ENCODE measurements at regions not wholly inside any gene's neighbourhood (a gene's known extent, or its start where the extent isn't known, plus 50 kb on each side); places are given as distances from the start of the nearest gene placed in this dataset.
"Not testable (repeated sequence)": the region's sequence is repeated elsewhere in the genome, so short reads cannot be mapped to it uniquely, and the experiment has no call there.

DNA sequence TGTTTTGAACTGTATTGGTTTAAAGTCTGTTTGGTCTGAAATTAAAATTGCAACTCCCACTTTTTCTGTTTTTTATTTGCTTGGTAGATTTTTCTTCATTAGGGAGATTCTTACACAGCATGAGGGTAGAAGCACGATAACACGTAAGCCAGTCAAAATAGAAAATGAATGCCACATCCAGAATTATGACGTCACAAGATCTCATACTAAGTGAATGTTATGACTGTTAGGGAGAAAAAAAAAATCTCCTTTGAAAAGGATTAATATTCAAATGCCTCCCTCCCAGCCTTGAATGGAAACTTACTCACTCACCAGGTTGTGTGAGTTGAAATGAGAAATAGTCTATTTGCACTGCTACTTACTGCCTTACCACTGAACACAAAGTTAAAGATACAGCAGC lies 670.8 kb downstream of the TFAP2A start:
- Histone ChIP-seq H3K9me3 (ENCODE audit: insufficient read depth, low read depth, low read length) (no peaks in the 10 kb centered on the region), H3K4ac (ENCODE audit: low read depth, low read length) (no peak overlapping the region), H2AK5ac (ENCODE audit: low read length) (no peak overlapping the region), H3K4me1 (ENCODE audit: control insufficient read depth in 1 of 2, insufficient read depth in 2 of 2, low read length in 2 of 2) (no peaks in the 10 kb centered on the region), H4K8ac (ENCODE audit: low read depth, low read length) (no peak overlapping the region), H3K36me3 (ENCODE audit: control insufficient read depth in 1 of 2, insufficient read depth in 2 of 2, low read length in 2 of 2) (no peaks in the 10 kb centered on the region), H3K23ac (ENCODE audit: low read length) (no peak overlapping the region), H3K18ac (ENCODE audit: low read length) (no peak overlapping the region), H3K27ac (ENCODE audit: low read depth, low read length) (no peak overlapping the region), H2BK120ac (ENCODE audit: insufficient read depth, low read length, poor library complexity) (no peak overlapping the region), H3K9ac (ENCODE audit: low read length) (no peak overlapping the region), H2BK5ac (ENCODE audit: low read depth, low read length, poor library complexity) (no peak overlapping the region), H3K79me1 (ENCODE audit: low read length) (no peaks in the 10 kb centered on the region), H2BK12ac (ENCODE audit: low read length) (no peak overlapping the region), H4K12ac (ENCODE audit: low read depth, low read length) (no peak overlapping the region), H3K27me3 (ENCODE audit: insufficient read depth, low read length) (no peaks in the 10 kb centered on the region), H3K79me2 (ENCODE audit: control insufficient read depth, insufficient read depth, low read length, poor library complexity) (no peaks in the 10 kb centered on the region), H3K4me2 (ENCODE audit: low read length) (no peak overlapping the region), H3K14ac (ENCODE audit: low read length) (no peak overlapping the region), H3K4me3 (ENCODE audit: low read depth, low read length) (no peak overlapping the region), H2AFZ (ENCODE audit: insufficient read depth, low read length, poor library complexity) (no peak overlapping the region), H4K91ac (ENCODE audit: low read depth, low read length) (no peak overlapping the region)
- WGBS (ENCODE audit: extremely low coverage, insufficient coverage, insufficient read length), result no CpG with 5 or more reads among the region's 3 CpGs
- DNase-seq, result no peak

DNA sequence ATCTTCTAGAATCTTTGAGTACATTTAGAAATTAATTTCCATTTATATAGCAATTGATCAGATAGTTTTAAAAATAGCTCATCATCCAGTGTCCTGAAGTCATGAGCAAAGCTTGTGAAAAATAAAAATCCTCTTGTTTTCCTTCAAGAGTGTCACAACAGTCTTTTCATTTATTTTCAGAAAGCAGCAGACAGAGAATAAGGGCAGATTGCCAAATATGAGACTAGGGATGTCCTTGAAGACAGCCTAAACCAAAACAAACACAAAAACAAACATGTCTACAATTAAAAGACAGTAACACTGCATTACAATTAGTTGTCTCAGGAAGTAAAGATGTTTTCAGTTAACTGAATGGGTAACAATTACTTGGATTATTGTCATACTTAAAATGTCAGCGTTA lies 682.8 kb downstream of the TFAP2A start:
- H2AK5ac ChIP-seq (ENCODE audit: low read length), result no peak overlapping the region
- no peaks in the 10 kb centered on the region for H3K79me1 ChIP-seq (ENCODE audit: low read length)
- H4K12ac ChIP-seq (ENCODE audit: low read depth, low read length), result no peak overlapping the region
- peaks cover 0 to 1% of the 10 kb centered on the region in 2 experiments for H3K36me3 ChIP-seq (ENCODE audit: control insufficient read depth in 1 of 2, insufficient read depth in 2 of 2, low read length in 2 of 2)
- H2BK120ac ChIP-seq (ENCODE audit: insufficient read depth, low read length, poor library complexity), result no peak overlapping the region
- H3K9ac ChIP-seq (ENCODE audit: low read length), result no peak overlapping the region
- H3K27me3 ChIP-seq (ENCODE audit: insufficient read depth, low read length), result no peaks in the 10 kb centered on the region
- no peak overlapping the region for H3K14ac ChIP-seq (ENCODE audit: low read length)
- no peak overlapping the region for H3K4ac ChIP-seq (ENCODE audit: low read depth, low read length)
- no peak overlapping the region for H4K8ac ChIP-seq (ENCODE audit: low read depth, low read length)
- H3K4me3 ChIP-seq (ENCODE audit: low read depth, low read length), result no peak overlapping the region
- no peaks in the 10 kb centered on the region for H3K4me1 ChIP-seq (ENCODE audit: control insufficient read depth in 1 of 2, insufficient read depth in 2 of 2, low read length in 2 of 2)
- H4K91ac ChIP-seq (ENCODE audit: low read depth, low read length), result no peak overlapping the region
- WGBS (ENCODE audit: extremely low coverage, insufficient coverage, insufficient read length), result no CpG with 5 or more reads among the region's 1 CpG
- peaks cover 2% of the 10 kb centered on the region for H3K9me3 ChIP-seq (ENCODE audit: insufficient read depth, low read depth, low read length)
- no peak for DNase-seq
- H2BK12ac ChIP-seq (ENCODE audit: low read length), result no peak overlapping the region
- H3K27ac ChIP-seq (ENCODE audit: low read depth, low read length), result no peak overlapping the region
- no peak overlapping the region for H2BK5ac ChIP-seq (ENCODE audit: low read depth, low read length, poor library complexity)
- no peak overlapping the region for H2AFZ ChIP-seq (ENCODE audit: insufficient read depth, low read length, poor library complexity)
- no peak overlapping the region for H3K18ac ChIP-seq (ENCODE audit: low read length)
- H3K4me2 ChIP-seq (ENCODE audit: low read length), result no peak overlapping the region
- H3K23ac ChIP-seq (ENCODE audit: low read length), result no peak overlapping the region
- H3K79me2 ChIP-seq (ENCODE audit: control insufficient read depth, insufficient read depth, low read length, poor library complexity), result no peaks in the 10 kb centered on the region

DNA sequence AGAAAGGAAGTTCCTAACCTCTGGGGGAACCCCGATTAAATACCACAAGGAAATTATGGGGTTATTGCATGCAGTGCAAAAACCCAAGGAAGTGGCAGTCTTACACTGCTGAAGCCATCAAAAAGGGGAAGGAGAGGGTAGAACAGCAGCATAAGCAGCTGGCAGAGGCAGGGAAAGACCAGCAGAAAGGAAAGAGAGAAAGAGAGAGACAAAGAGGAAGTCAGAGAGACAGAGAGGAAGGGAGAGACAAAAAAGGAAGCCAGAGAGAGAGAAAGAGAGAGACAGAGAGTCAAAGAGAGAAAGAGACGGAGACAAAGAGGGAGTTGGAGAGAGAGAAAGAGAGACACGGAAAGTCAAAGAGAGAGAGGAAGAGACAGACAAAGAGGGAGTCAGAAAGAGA lies 689.1 kb downstream of the TFAP2A start:
- not testable (repeated sequence) for H3K14ac ChIP-seq (ENCODE audit: low read length); H4K91ac ChIP-seq (ENCODE audit: low read depth, low read length); H3K23ac ChIP-seq (ENCODE audit: low read length); H3K27me3 ChIP-seq (ENCODE audit: insufficient read depth, low read length); DNase-seq; H3K4ac ChIP-seq (ENCODE audit: low read depth, low read length); H3K9me3 ChIP-seq (ENCODE audit: insufficient read depth, low read depth, low read length); H4K12ac ChIP-seq (ENCODE audit: low read depth, low read length); H3K4me2 ChIP-seq (ENCODE audit: low read length); H3K27ac ChIP-seq (ENCODE audit: low read depth, low read length); H2BK12ac ChIP-seq (ENCODE audit: low read length); H2AK5ac ChIP-seq (ENCODE audit: low read length); H3K4me1 ChIP-seq (ENCODE audit: control insufficient read depth in 1 of 2, insufficient read depth in 2 of 2, low read length in 2 of 2); H3K4me3 ChIP-seq (ENCODE audit: low read depth, low read length); H3K36me3 ChIP-seq (ENCODE audit: control insufficient read depth in 1 of 2, insufficient read depth in 2 of 2, low read length in 2 of 2); H4K8ac ChIP-seq (ENCODE audit: low read depth, low read length); H3K9ac ChIP-seq (ENCODE audit: low read length); H2BK5ac ChIP-seq (ENCODE audit: low read depth, low read length, poor library complexity); H2AFZ ChIP-seq (ENCODE audit: insufficient read depth, low read length, poor library complexity); H2BK120ac ChIP-seq (ENCODE audit: insufficient read depth, low read length, poor library complexity); H3K18ac ChIP-seq (ENCODE audit: low read length); H3K79me1 ChIP-seq (ENCODE audit: low read length); H3K79me2 ChIP-seq (ENCODE audit: control insufficient read depth, insufficient read depth, low read length, poor library complexity)
- WGBS (ENCODE audit: extremely low coverage, insufficient coverage, insufficient read length), result no CpG with 5 or more reads among the region's 3 CpGs

DNA sequence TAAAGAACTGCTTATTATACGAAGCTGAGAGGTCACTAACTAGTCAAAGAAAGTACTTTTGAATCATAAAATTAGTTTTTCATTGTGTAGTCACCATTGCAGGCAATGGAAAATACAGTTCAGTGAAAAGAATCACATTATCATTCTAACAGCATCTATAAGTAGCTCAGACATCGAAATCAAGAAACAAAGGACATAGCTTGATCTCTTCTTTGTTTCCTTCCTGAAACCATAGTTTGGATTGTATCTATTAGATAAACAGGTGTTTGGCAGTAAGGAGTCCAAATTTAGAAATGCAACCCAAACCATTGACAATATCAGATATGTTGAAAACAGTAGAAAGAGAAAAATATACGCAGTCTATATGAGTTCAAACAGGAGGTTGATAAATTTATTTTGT lies 697.3 kb downstream of the TFAP2A start:
- no CpG with 5 or more reads among the region's 3 CpGs for WGBS (ENCODE audit: extremely low coverage, insufficient coverage, insufficient read length)
- no peak overlapping the region for H3K23ac ChIP-seq (ENCODE audit: low read length)
- H3K4me1 ChIP-seq (ENCODE audit: control insufficient read depth in 1 of 2, insufficient read depth in 2 of 2, low read length in 2 of 2), result no peaks in the 10 kb centered on the region
- H3K36me3 ChIP-seq (ENCODE audit: control insufficient read depth in 1 of 2, insufficient read depth in 2 of 2, low read length in 2 of 2), result no peaks in the 10 kb centered on the region
- H4K91ac ChIP-seq (ENCODE audit: low read depth, low read length), result no peak overlapping the region
- no peak overlapping the region for H3K14ac ChIP-seq (ENCODE audit: low read length)
- H2BK5ac ChIP-seq (ENCODE audit: low read depth, low read length, poor library complexity), result no peak overlapping the region
- H3K4me2 ChIP-seq (ENCODE audit: low read length), result no peak overlapping the region
- H3K79me2 ChIP-seq (ENCODE audit: control insufficient read depth, insufficient read depth, low read length, poor library complexity), result no peaks in the 10 kb centered on the region
- no peak overlapping the region for H2BK12ac ChIP-seq (ENCODE audit: low read length)
- no peak for DNase-seq
- no peaks in the 10 kb centered on the region for H3K9me3 ChIP-seq (ENCODE audit: insufficient read depth, low read depth, low read length)
- no peak overlapping the region for H3K4me3 ChIP-seq (ENCODE audit: low read depth, low read length)
- no peak overlapping the region for H2BK120ac ChIP-seq (ENCODE audit: insufficient read depth, low read length, poor library complexity)
- no peak overlapping the region for H2AK5ac ChIP-seq (ENCODE audit: low read length)
- no peak overlapping the region for H3K9ac ChIP-seq (ENCODE audit: low read length)
- H3K79me1 ChIP-seq (ENCODE audit: low read length), result no peaks in the 10 kb centered on the region
- no peak overlapping the region for H3K27ac ChIP-seq (ENCODE audit: low read depth, low read length)
- no peak overlapping the region for H4K8ac ChIP-seq (ENCODE audit: low read depth, low read length)
- no peak overlapping the region for H3K18ac ChIP-seq (ENCODE audit: low read length)
- H2AFZ ChIP-seq (ENCODE audit: insufficient read depth, low read length, poor library complexity), result no peak overlapping the region
- H3K27me3 ChIP-seq (ENCODE audit: insufficient read depth, low read length), result no peaks in the 10 kb centered on the region
- no peak overlapping the region for H3K4ac ChIP-seq (ENCODE audit: low read depth, low read length)
- no peak overlapping the region for H4K12ac ChIP-seq (ENCODE audit: low read depth, low read length)
